CD1c-positive myeloid dendritic cell (primary cell): ENCODE measurements at regions not wholly inside any gene's neighbourhood (a gene's known extent, or its start where the extent isn't known, plus 50 kb on each side); places are given as distances from the start of the nearest gene placed in this dataset.

Source experiments
- DNase-seq: peaks from one replicate; pipeline ENCODE4 v3.0.0-alpha.2; 2016; ENCODE audit errors: extremely low spot score

DNA sequence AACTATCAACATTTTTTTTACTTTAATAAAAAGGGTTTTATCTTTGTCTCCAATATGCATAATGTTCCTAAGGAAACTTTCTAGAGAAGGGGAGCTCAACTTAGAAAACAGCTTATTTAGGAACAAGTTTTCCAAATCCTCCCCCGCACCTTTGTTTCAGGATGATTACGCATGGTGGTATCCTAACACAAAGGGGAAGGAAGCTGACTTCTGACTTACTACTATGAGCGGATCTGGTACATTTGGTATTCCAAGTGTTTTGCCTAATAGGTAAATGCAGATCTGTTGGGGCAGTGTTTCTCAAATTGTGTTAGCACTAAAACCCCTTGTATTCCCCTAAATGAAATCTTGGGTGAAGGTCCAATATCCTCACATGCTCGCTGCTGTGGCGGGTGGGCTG lies 229.3 kb upstream of the KLF14 start:
- peak; percentile 71 for DNase-seq

DNA sequence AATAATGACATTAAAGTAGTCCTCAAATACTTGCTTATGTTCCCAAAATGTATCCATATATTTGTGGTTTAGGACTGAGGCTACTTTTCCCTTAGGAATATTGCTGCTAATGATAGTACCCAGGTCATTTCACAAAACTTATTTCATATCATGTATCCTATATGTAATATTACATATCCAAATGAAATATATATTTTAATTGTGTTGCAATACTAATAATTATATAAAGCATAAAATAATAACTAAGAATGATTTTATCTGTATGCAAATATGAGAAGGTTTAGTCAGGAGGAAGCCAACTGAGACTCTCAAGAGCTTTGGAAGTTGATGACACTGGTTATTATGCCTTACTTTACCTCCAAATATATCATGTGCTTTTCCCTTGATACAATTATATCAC lies 231.5 kb upstream of the KLF14 start:
- DNase-seq, result no peak

DNA sequence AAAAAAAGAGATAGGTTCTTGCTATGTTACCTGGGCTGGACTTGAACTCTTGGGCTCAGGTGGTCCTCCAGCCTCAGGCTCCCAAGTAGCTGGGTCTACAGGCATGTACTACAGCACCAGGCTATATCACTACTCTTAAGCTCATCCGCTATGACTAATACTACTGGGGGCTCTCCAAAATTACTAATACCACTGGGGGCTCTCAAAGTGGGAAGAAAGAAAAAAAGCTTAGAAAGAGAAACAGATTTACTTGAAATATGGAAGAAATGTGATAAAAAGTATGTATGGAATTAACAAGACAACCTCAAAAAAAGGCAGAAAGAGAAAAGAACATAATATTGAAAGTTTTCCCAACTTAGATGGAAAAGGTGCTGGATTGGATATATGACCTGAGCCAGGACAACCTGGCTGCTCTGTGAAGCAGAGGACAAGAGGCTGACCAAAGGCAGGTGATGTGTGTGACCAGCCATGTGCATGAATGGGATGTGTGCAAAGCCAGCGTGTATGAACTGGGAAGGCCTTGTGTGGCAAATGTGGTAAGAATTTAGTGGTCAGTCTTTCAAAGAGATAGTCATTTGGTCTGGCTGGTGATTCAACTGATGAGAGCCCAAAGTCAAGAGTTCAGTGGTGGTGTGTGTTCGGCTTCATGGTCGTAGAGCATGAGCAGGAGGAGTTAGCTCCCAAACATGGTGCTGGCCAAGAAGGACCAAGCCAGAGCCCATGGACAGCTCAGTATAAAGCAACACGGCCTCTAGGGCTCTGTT lies 232.4 kb upstream of the KLF14 start:
- DNase-seq, result no peak

GRCh38 chr7:130970196-130970595 lies 236.2 kb upstream of the KLF14 start:
- no peak for DNase-seq

DNA sequence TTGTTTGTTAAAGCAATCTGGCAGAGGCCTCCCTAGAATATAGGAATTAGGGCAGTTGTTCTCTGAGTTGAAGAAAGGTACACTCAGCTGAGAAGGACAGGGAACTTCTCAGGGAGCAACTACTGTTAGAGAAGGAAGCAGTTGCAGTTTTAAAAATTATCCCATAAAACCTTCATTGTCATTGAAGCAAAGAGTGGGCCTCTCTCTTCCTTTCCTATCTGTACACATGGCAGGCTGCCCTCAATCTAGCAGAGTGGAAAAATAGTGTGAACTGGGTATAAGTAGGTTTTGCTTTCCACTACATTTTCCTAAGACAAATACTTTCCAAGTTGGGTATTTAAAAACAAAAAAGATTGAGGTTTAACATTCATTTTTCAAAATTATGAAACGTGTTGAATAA lies 236.7 kb upstream of the KLF14 start:
- DNase-seq, result no peak

- DNase-seq, result no peak
Measured at GRCh38 chr7:130971297-130971696, 237.3 kb upstream of the KLF14 start.

DNA sequence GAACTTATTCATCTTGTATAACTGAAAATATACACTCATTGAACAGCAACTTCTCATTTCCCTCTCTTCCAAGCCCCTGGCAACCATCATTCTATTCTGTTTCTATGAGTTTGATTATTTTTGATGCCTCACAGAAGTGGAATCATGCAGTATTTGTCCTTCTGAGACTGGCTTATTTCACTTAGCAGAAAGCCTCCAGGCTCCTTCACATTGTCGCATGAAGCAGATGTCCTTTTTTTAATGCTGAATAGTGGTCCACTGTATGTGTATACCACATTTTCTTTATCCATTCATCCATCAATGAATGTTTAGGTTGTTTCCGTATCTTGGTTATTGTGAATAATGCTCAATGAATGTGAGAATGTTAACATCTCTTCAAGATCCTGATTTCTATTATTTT lies 238.2 kb upstream of the KLF14 start:
- no peak for DNase-seq

DNA sequence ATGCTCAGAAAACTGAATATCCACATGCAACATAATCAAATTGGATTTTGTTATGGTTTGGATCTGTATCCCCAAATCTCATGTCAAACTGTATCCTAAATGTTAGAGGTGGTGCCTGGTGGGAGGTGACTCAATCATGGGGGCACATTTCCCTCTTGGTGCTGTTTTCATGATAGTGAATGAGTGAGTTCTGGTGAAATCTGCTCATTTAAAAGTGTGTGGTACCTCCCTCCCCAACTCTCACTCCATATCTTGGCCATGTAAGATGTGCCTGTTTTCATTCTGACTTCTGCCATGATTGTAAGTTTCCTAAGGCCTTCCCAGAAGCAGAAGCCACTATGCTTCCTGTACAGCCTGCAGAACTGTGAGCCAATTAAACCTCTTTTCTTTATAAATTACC lies 239.6 kb upstream of the KLF14 start:
- DNase-seq, result no peak

DNA sequence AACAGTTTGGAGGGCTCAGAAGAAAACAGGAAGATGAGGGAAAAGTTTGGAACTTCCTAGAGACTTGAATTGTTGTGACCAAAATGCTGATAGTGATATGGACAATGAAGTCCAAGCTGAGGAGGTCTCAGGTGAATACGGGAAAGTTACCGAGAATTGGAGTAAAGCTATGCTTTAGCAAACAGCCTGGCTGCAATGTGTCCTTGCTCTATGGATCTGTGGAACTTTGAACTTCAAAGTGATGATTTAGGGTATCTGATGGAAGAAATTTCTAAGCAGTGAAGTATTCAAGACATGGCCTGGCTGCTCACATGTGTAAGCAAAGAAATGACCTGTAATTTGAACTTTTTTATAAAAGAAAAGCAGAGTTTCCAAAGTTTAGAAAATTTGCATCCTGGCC lies 240.2 kb upstream of the KLF14 start:
- no peak for DNase-seq

GRCh38 chr7:130974794-130975193 lies 240.8 kb upstream of the KLF14 start:
- DNase-seq, result no peak

DNA sequence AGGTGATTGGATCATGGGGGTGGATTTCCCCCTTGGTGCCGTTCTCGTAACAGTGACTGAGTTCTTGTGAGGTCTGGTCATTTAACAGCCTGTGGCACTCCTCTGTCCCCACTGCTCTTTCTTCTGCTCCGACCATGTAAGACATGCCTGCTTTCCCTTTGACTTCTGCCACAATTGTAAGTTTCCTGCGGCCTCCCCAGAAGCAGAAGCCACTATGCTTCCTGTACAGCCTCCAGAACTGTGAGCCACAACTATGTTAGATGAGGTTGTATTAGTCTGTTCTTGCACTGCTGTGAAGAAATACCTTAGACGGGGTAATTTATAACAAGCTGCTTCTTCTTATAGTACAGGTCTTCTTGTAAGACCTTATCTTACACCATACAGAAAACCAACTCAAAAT lies 241.7 kb upstream of the KLF14 start:
- no peak for DNase-seq

- peak; percentile 37 for DNase-seq
Measured at GRCh38 chr7:130982160-130982638, 248.2 kb upstream of the KLF14 start.

GRCh38 chr7:130982651-130983050 lies 248.6 kb upstream of the KLF14 start:
- no peak for DNase-seq

DNA sequence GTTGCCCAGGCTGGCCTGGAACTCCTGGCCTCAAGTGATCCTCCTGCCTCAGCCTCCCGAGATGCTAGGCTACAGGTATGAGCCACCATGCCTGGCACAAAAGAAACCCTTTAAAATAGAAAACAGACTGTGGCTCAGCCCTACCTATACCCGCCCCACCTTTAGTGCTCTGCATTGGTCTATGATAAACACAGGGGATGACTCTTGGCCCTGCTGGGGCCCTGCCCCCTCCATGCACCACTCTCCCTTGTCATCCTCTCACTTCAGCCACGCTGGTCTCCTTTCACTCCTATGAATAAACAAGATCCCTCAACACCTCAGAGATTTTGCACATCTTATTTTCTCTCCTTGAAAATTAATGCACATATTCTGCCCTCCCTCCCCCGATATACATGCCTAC lies 251.4 kb upstream of the KLF14 start:
- no peak for DNase-seq

DNA sequence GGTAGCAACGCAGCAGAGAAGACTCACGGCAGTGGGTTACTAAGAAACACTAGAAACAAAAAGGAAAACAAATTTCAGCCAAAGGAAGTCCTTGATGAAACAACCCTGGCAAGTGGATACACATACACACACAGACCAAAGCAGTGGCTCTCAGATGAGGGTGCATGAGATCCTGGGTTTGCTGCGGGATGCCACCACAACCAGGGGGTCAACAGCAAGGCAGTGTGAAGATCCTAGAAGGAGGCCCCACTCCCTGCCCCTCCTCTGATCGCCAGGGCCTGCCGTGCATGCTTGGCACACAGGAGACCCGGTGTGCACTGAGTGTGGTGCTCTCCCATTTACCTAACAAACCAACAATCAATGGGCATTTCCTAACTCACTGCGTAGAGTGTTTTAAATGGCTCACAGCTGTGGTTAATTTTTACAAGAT lies 252.3 kb upstream of the KLF14 start:
- no peak for DNase-seq

- no peak for DNase-seq
Measured at GRCh38 chr7:130987092-130987491, 253.1 kb upstream of the KLF14 start.

DNA sequence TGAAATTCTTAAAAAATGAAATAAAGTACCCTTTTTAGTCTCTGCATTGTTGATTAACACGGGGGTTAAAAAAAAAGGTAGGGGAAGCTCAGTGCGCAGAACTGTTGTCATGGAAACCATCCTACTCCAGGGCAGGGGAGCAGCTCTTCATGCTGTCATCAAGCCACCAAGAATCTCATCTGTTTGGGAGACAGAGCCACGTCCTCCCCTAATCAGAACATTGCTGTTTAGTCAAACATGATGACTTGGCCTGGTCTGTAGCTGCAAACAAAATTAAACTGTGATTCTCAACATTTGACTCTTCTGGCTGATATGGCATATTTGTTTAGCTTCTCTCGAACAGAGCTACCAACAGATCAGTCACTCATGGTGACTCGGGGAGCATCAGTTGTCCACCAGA lies 254.4 kb upstream of the KLF14 start:
- DNase-seq, result peak; percentile 13

DNA sequence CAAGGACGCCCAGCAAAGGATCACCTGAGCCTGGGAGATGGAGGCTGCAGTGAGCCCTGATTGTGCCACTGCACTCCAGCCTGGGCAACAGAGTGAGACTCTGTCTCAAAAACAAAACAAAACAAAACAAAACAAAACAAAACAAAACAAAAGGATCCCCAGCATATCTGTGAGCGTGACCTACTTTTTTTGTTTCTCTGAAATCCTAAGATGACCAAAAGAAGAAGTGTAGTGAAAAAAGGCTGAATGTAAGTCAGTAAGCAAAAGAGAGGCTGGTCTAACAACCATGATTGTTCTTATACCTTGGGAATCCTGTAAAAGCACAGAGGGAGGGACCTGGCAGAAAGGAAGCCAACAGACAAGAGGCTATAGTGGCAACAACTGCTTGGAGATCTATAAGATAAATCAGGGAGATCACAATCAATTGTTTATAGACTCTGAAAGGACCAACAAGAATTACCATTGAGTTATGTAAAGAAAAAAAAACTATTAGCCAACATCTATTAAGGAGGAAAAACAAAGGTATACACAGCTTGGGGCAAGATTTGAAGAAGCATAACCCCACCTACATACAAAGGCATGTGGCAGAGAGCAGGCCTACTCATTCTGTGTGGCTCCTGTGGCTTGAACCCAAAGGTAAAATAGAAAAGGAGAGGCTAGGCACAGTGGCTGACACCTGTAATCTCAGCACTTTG lies 255.2 kb upstream of the KLF14 start:
- DNase-seq, result no peak

GRCh38 chr7:130990178-130990832 lies 256.3 kb upstream of the KLF14 start:
- DNase-seq, result no peak

DNA sequence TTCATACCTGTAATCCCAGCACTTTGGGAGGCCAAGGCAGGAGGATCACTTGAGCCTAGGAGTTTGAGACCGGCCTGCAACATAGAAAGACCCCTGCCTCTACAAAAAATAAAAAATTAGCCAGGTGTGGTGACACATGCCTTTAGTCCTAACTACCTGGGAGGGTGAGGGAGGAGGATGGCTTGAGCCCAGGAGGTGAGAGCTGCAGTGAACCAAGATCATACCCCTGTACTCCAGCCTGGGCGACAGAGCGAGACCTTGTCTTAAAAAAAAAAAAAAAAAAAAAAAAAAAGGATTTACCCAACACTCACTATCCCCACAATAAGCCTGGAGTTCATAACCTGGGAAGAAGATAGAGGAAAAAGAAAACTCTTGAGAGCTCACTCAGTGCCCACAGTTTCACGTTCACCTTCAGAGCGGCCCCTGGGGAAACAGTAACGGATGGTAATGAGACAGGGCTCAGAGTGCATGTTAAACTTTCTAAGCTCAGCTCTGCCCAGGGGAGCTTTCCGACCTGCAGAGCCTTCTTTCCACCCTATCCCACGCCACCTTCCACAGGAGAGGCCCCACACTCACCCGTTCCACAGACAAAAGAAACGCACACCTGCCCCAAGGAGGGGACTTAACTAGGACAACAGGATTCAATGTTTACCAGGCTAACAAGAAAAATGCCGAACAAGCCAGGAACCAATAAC lies 259.8 kb upstream of the KLF14 start:
- DNase-seq, result no peak

DNA sequence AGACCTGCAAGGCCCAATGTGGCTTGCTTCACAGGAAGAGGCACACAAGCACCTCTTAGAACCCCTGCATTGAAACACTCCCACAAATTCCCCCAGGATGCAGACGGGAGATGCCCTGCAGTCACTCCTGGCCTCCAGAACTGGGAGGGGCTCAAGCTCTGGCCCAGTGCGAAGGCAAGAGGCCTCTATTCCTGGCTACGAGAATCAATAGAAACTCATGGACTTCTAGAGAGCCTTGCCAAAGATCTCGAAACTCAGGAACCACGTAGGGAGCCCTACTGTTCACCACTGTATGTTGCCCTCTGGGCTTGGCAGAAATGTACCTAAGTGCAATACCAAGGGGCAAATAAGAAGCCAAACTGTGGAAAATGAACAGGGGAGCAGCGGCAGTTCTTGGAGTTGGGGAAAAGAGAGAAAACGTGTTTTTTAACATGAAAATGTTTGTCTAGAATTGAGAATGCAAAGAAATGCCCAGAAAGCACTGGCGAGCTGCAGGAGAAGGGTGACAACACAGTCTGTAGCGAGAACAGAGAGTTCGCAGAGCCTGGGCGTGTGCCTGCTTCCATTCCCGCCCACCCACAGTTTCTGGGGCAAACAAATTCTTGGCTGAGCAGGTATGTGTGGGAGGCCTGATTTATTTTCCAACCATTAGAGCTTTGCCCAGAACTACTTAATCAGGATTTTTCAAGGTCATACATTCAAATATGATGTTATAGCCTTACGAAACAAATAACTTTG lies 260.5 kb upstream of the KLF14 start:
- DNase-seq, result no peak
